Kidney (tissue), 13 donors: ENCODE measurements at regions not wholly inside any gene's neighbourhood (a gene's known extent, or its start where the extent isn't known, plus 50 kb on each side); places are given as distances from the start of the nearest gene placed in this dataset.
A peak's percentile ranks its signal among the peaks of the same experiment; 100 is the strongest.

Experiments used
- DNase-seq, 5 donors: peaks; one replicate each; pipeline ENCODE4 v3.0.0-alpha.2; 2013 to 2020
- FAIRE-seq: peaks from 2 replicates; lab custom pipeline; 2012; peaks lifted over from hg19 to GRCh38; lab: Jason Lieb, UNC
- H3K27ac ChIP-seq, 2 donors: one replicate each; pipeline ENCODE4 v1.7.0; 2013; ENCODE audit warnings: low read depth in 2 of 2, low read length in 2 of 2, inconsistent platforms in 1 of 2
- H3K27me3 ChIP-seq: one replicate; pipeline ENCODE4 v1.7.1; 2013; ENCODE audit warnings: low read length, inconsistent platforms; ENCODE audit not compliant: control insufficient read depth, insufficient read depth
- H3K36me3 ChIP-seq, 3 donors: one replicate each; pipeline versions ENCODE4 v1.7.0 to v1.7.1; 2013; ENCODE audit warnings: low read length in 3 of 3, control low read depth in 1 of 3, inconsistent platforms in 1 of 3; ENCODE audit not compliant: insufficient read depth in 3 of 3, control insufficient read depth in 2 of 3
- H3K4me1 ChIP-seq, 3 donors: one replicate each; pipeline versions ENCODE4 v1.7.0 to v1.7.1; 2013; ENCODE audit warnings: low read length in 3 of 3, inconsistent platforms in 1 of 3, low read depth in 1 of 3; ENCODE audit not compliant: control insufficient read depth in 2 of 3, insufficient read depth in 2 of 3
- H3K4me3 ChIP-seq, 3 donors: one replicate each; pipeline versions ENCODE4 v1.7.0 to v1.8.1; 2013; ENCODE audit warnings: low read length in 3 of 3, control low read depth in 1 of 3, inconsistent platforms in 1 of 3
- H3K9ac ChIP-seq, 3 donors: one replicate each; pipeline versions ENCODE4 v1.7.0 to v1.7.1; 2013; ENCODE audit warnings: low read length in 3 of 3, control low read depth in 1 of 3, inconsistent platforms in 1 of 3
- H3K9me3 ChIP-seq, 3 donors: one replicate each; pipeline versions ENCODE4 v1.7.0 to v1.7.1; 2013; ENCODE audit warnings: low read length in 3 of 3, control low read depth in 1 of 3, inconsistent platforms in 1 of 3; ENCODE audit not compliant: control insufficient read depth in 2 of 3, insufficient read depth in 1 of 3
- CTCF ChIP-seq: IDR thresholded peaks from 3 replicates; pipeline ENCODE4 v1.5.1; 2012; ENCODE audit warnings: mild to moderate bottlenecking, moderate library complexity, borderline replicate concordance; ENCODE audit not compliant: insufficient read depth; ENCODE audit errors: extremely low read depth
- intact Hi-C: fragments of 100-400 bp; cut with DNase I; formaldehyde crosslinking; loops from one replicate; pipeline ENCODE4 v1.11.1; 2022
- donor health status: control.
- donor health status: control.
- donor health status: control.
- donor health status: control.
- donor health status: control.
- donor health status: DM: yes; HTN: yes; CAD: no.
- donor health status: Normal renal cell carcinoma (clear cell type).

- Histone ChIP-seq H3K27me3 (no peaks in the 10 kb centered on the region), H3K4me1 (no peaks in the 10 kb centered on the region), H3K27ac (no peak overlapping the region), H3K36me3 (no peaks in the 10 kb centered on the region), H3K4me3 (no peak overlapping the region), H3K9me3 (no peaks in the 10 kb centered on the region), H3K9ac (no peak overlapping the region)
- TF ChIP-seq CTCF = no peak
- no peak for FAIRE-seq
- intact Hi-C loops = no loop called here
- no peak for DNase-seq
Observed at GRCh38 chr20:4373454-4373853, 124.4 kb upstream of the ADRA1D start.

GRCh38 chr20:4371623-4372251 lies 122.7 kb upstream of the ADRA1D start:
- intact Hi-C loops = no loop called here
- TF ChIP-seq CTCF = no peak
- DNase-seq = peak in 3 of 5 donors; percentile 30 to 76 (median 46)

GRCh38 chr20:4370851-4371250 lies 121.8 kb upstream of the ADRA1D start:
- Histone ChIP-seq H3K36me3 (no peaks in the 10 kb centered on the region), H3K27me3 (no peaks in the 10 kb centered on the region), H3K4me1 (no peaks in the 10 kb centered on the region), H3K9ac (no peak overlapping the region), H3K27ac (no peak overlapping the region), H3K9me3 (no peaks in the 10 kb centered on the region), H3K4me3 (no peak overlapping the region)
- FAIRE-seq (no peak), DNase-seq (no peak)
- no peak for TF ChIP-seq CTCF
- intact Hi-C loops = no loop called here

More at GRCh38 chr20:4371623-4372251, 122.7 kb upstream of the ADRA1D start:
- no peak overlapping the region for H3K4me3 ChIP-seq
- H3K9me3 ChIP-seq = no peaks in the 10 kb centered on the region
- no peaks in the 10 kb centered on the region for H3K36me3 ChIP-seq
- H3K27me3 ChIP-seq = no peaks in the 10 kb centered on the region
- FAIRE-seq = no peak
- no peak overlapping the region for H3K9ac ChIP-seq
- no peak overlapping the region for H3K27ac ChIP-seq
- no peaks in the 10 kb centered on the region for H3K4me1 ChIP-seq

GRCh38 chr20:4369798-4370124 lies 120.7 kb upstream of the ADRA1D start:
- DNase-seq (no peak), FAIRE-seq (no peak)
- Histone ChIP-seq H3K36me3 (no peaks in the 10 kb centered on the region), H3K27ac (no peak overlapping the region), H3K4me1 (no peaks in the 10 kb centered on the region), H3K27me3 (no peaks in the 10 kb centered on the region), H3K9me3 (no peaks in the 10 kb centered on the region), H3K9ac (no peak overlapping the region), H3K4me3 (no peak overlapping the region)
- TF ChIP-seq CTCF = no peak
- intact Hi-C loops = no loop called here
